ENCODE measurements at regions not wholly inside any gene's neighbourhood (a gene's known extent, or its start where the extent isn't known, plus 50 kb on each side); places are given as distances from the start of the nearest gene placed in this dataset.
"Not testable (repeated sequence)": the region's sequence is repeated elsewhere in the genome, so short reads cannot be mapped to it uniquely, and the experiment has no call there.

- DNase-seq: no peak
- no peak for ATAC-seq
- intact Hi-C loops (cut with DNase I): no loop called here
Measured at GRCh38 chr4:75211422-75211821, 278.5 kb downstream of the PARM1 start.

- DNase-seq (no peak), ATAC-seq (no peak)
- intact Hi-C loops (cut with DNase I): no loop called here
Measured at GRCh38 chr4:75207902-75208301, 275.0 kb downstream of the PARM1 start.

GRCh38 chr4:75195111-75195510, 262.2 kb downstream of the PARM1 start:
- intact Hi-C loops (cut with DNase I): no loop called here
- ATAC-seq (no peak), DNase-seq (no peak)

GRCh38 chr4:75194180-75194579, 261.3 kb downstream of the PARM1 start:
- no peak for DNase-seq
- intact Hi-C loops (cut with DNase I): no loop called here
- no peak for ATAC-seq

- ATAC-seq; intact Hi-C loops (cut with DNase I); DNase-seq: not testable (repeated sequence)
Measured at GRCh38 chr4:75192182-75192581, 259.3 kb downstream of the PARM1 start.

GRCh38 chr4:75189711-75190335, 256.9 kb downstream of the PARM1 start:
- intact Hi-C loops (cut with DNase I): no loop called here
- DNase-seq (no peak), ATAC-seq (peak in 1 of 2 donors; percentile 65)

- DNase-seq (no peak), ATAC-seq (peak in 1 of 2 donors; percentile 30)
- intact Hi-C loops (cut with DNase I): no loop called here
Measured at GRCh38 chr4:75180790-75181776, 248.2 kb downstream of the PARM1 start.

GRCh38 chr4:75180217-75180616, 247.3 kb downstream of the PARM1 start:
- DNase-seq (no peak), ATAC-seq (no peak)
- intact Hi-C loops (cut with DNase I): no loop called here

- DNase-seq: no peak
- no peak for ATAC-seq
- intact Hi-C loops (cut with DNase I): no loop called here
Measured at GRCh38 chr4:75179510-75179909, 246.6 kb downstream of the PARM1 start.

- no peak for ATAC-seq
- no peak for DNase-seq
- intact Hi-C loops (cut with DNase I): no loop called here
Measured at GRCh38 chr4:75172551-75172950, 239.6 kb downstream of the PARM1 start.

- ATAC-seq: no peak
- DNase-seq: no peak
- intact Hi-C loops (cut with DNase I): no loop called here
Measured at GRCh38 chr4:75169427-75169826, 236.5 kb downstream of the PARM1 start.

GRCh38 chr4:75169020-75169419, 236.1 kb downstream of the PARM1 start:
- intact Hi-C loops (cut with DNase I): no loop called here
- no peak for ATAC-seq

GRCh38 chr4:75168548-75168947, 235.6 kb downstream of the PARM1 start:
- DNase-seq: no peak
- intact Hi-C loops (cut with DNase I): no loop called here

More at GRCh38 chr4:75169020-75169419, 236.1 kb downstream of the PARM1 start:
- DNase-seq: no peak

GRCh38 chr4:75165100-75165499, 232.2 kb downstream of the PARM1 start:
- intact Hi-C loops (cut with DNase I); DNase-seq; ATAC-seq: not testable (repeated sequence)

More at GRCh38 chr4:75168548-75168947, 235.6 kb downstream of the PARM1 start:
- no peak for ATAC-seq

- DNase-seq (no peak), ATAC-seq (no peak)
- intact Hi-C loops (cut with DNase I): no loop called here
Measured at GRCh38 chr4:75158451-75158850, 225.5 kb downstream of the PARM1 start.

- ATAC-seq (no peak), DNase-seq (no peak)
- intact Hi-C loops (cut with DNase I): no loop called here
Measured at GRCh38 chr4:75154994-75155393, 222.1 kb downstream of the PARM1 start.

GRCh38 chr4:75146223-75146622, 213.3 kb downstream of the PARM1 start:
- intact Hi-C loops (cut with DNase I): no loop called here
- ATAC-seq (no peak), DNase-seq (no peak)

GRCh38 chr4:75144475-75144874, 211.6 kb downstream of the PARM1 start:
- DNase-seq (no peak), ATAC-seq (no peak)
- intact Hi-C loops (cut with DNase I): no loop called here

GRCh38 chr4:75142850-75143249, 209.9 kb downstream of the PARM1 start:
- intact Hi-C loops (cut with DNase I): no loop called here
- ATAC-seq: no peak
- DNase-seq: no peak

- intact Hi-C loops (cut with DNase I): no loop called here
- DNase-seq (no peak), ATAC-seq (no peak)
Measured at GRCh38 chr4:75142382-75142781, 209.5 kb downstream of the PARM1 start.

Data from left cardiac atrium (tissue), 4 donors.